MM.1S (cell line): ENCODE measurements at regions not wholly inside any gene's neighbourhood (a gene's known extent, or its start where the extent isn't known, plus 50 kb on each side); places are given as distances from the start of the nearest gene placed in this dataset.

Source experiments
- CTCF ChIP-seq: fragments of 300-600 bp; sonication (generic); IDR thresholded peaks from 2 replicates; pipeline ENCODE4 v1.5.1; 2016; ENCODE audit warnings: antibody characterized with exemption, low read length, mixed read lengths
- EZH2phosphoT487 ChIP-seq: fragments of 300-600 bp; sonication (generic); IDR thresholded peaks from 2 replicates; pipeline ENCODE4 v1.6.1; 2018; ENCODE audit warnings: antibody characterized with exemption, low read length

- TF ChIP-seq CTCF (no peak), EZH2phosphoT487 (no peak)
Measured at GRCh38 chr14:81681541-81681940, 147.9 kb upstream of the SEL1L start.
